ENCODE measurements at regions not wholly inside any gene's neighbourhood (a gene's known extent, or its start where the extent isn't known, plus 50 kb on each side); places are given as distances from the start of the nearest gene placed in this dataset.

- ATAC-seq (no peak), DNase-seq (ENCODE audit: low spot score) (no peak)
These were observed 1697.3 kb upstream of the MIR17HG start for GRCh38 chr13:89650226-89650625.

GRCh38 chr13:89660752-89661151, 1686.7 kb upstream of the MIR17HG start:
- DNase-seq (ENCODE audit: low spot score): no peak
- no peak for ATAC-seq

DNA sequence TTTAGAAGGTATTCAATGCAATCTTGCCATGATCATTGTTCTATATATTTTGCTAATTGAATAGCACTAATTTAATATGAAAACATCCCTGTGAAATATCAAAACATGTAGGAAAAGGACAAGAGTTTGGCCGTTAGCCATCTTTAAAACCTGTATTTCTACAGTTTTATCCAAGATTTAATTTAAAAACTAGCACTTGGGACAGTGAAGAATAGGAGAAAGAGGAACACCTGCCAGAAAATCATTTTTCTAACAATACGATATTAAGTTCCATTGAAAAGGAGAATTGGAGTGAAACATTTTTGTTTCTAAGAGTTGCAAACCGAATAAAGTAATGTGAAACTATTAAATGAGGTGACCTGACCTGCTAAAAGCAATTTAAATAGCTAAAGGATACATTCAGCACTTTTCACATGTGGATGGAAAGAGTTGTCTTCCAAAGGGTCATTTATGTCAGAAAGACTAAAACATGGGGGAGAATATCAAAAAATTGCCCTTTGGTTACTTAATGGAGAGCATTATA, 1673.6 kb upstream of the MIR17HG start:
- ATAC-seq (no peak), DNase-seq (ENCODE audit: low spot score) (no peak)

- no peak for ATAC-seq
- DNase-seq (ENCODE audit: low spot score): no peak
These were observed 1668.9 kb upstream of the MIR17HG start for GRCh38 chr13:89678466-89679121.

DNA sequence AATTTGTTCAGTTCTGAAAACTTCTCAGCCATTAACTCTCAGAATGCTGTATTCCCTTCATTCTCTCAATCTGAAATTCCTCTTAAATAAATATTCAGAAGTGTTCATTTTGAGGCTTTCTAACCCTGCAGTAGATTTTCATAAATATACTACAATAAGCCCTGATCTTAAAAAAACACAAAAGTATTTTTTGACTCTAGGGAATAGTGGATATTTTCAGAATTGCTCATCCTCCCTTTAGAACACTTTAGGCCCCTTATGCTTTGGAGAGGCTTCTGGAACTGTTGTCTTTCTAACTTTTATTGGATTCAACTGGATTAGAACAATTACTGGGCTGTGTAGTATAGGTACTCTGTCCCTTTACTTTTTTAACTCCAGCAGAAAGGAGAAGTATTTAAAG, 1662.6 kb upstream of the MIR17HG start:
- ATAC-seq: no peak
- no peak for DNase-seq (ENCODE audit: low spot score)

GRCh38 chr13:89686171-89686570, 1661.3 kb upstream of the MIR17HG start:
- ATAC-seq: no peak
- no peak for DNase-seq (ENCODE audit: low spot score)

GRCh38 chr13:89687066-89687465, 1660.4 kb upstream of the MIR17HG start:
- ATAC-seq: no peak

GRCh38 chr13:89688918-89689317, 1658.6 kb upstream of the MIR17HG start:
- DNase-seq (ENCODE audit: low spot score) (no peak), ATAC-seq (no peak)

More at GRCh38 chr13:89687066-89687465, 1660.4 kb upstream of the MIR17HG start:
- no peak for DNase-seq (ENCODE audit: low spot score)

DNA sequence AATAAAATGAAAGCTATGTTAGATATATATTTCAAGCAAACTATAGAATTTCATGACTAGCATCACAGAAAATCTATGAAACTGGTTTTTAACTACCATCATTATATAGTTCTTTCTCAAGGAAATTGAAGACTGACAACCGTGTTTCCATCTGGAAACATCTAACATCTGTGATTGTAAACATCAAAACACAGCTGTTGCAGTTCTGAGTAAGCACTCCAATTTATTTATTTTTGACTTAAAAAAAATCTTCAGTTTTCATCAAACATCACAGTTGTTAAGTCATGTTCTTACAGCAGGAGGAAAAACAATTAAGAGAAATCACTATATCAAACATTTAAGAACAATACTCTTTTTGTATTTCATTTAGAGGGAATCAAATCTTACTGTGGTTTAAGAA, 1653.0 kb upstream of the MIR17HG start:
- ATAC-seq (no peak), DNase-seq (ENCODE audit: low spot score) (no peak)

GRCh38 chr13:89695343-89696257, 1651.9 kb upstream of the MIR17HG start:
- no peak for DNase-seq (ENCODE audit: low spot score)
- peak; percentile 90 for ATAC-seq

DNA sequence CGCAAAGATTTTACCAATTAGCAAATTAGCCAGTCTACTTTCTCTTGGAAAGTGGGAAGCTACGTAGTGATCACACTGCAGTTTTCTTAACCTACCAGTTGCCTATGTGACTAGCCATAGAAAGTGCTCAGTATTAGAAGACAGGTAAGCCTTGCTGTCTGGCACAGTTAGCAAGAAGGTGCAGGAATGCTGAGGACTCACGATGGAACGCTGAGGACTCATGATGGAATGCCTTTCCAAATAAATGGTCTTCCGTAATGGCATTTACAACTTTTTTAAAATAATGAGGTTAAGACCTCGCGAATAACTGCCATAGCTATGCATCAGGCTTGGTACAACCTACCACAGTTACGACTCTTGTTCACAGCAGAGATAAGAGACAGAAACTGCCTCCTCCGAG, 1645.6 kb upstream of the MIR17HG start:
- DNase-seq (ENCODE audit: low spot score): no peak
- no peak for ATAC-seq

DNA sequence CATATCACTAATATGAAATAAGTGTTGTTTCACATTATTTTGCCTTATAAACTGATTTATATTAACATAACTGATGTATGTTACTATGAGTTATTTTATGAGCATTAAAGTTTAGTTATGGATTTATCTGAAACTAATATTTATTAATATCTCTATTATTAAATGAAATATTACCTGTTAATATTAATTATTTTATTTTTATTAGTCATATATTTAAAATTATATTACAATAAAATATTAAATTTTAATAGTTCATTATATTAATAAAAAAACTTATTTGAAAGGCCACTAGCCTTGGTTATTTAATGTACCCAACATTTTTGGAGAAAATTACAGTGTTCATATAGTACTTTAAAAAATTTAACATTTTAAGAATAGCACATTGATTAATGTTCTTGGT, 1643.4 kb upstream of the MIR17HG start:
- no peak for ATAC-seq
- no peak for DNase-seq (ENCODE audit: low spot score)

- DNase-seq (ENCODE audit: low spot score): no peak
- ATAC-seq: no peak
These were observed 1639.5 kb upstream of the MIR17HG start for GRCh38 chr13:89708013-89708412.

- no peak for ATAC-seq
- DNase-seq (ENCODE audit: low spot score): no peak
These were observed 1626.3 kb upstream of the MIR17HG start for GRCh38 chr13:89721216-89721615.

DNA sequence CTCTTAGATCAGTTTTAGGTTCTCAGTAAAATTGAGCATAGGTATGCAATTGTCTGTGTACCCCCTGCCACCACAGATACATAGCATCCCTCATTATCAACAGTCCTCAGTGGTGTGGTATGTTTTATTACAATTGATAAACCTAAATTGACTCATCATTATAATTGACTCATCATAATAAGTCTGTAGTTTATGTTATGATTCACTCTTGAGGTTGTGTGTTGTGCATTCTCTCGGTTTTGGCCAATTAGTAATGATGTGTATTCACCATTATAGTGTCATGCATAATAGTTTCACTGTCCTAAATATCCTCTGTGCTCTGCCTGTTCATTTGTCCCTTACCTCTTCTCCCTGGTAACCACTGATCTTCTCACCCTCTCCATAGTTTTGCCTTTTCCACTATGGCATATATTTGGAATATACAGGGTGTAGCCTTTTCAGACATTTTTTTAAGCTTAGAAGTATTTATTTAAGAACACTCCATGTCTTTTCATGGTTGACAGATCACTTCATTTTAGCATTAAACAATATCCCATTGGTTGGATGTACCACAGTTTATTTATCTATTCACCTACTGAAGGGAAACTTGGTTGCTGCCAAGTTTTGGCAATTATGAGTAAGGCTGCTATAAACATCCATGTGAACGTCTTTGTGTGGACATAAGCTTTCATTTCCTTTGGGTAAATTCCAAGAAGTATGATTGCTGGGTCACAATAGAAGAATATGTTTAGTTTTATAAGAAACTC, 1620.6 kb upstream of the MIR17HG start:
- DNase-seq (ENCODE audit: low spot score): no peak
- ATAC-seq: no peak

GRCh38 chr13:89733829-89734228, 1613.7 kb upstream of the MIR17HG start:
- ATAC-seq: no peak
- no peak for DNase-seq (ENCODE audit: low spot score)

DNA sequence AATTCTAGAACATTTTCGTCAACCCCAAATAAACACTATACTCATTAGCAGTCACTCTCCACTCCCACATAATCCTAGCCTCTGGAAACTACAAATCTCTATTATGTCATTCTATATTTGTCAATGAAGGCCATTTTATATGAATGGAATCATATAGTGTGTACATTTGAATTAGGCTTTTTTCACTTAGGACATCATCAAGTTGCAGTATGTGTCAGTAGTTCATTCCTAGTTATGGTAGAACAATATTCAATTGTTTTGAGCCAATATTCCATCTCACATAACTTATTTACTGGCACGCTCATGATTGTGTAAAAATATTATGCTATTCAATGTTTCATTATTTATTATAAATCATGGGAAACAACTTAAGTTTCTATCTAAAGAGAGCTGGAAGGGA, 1610.4 kb upstream of the MIR17HG start:
- DNase-seq (ENCODE audit: low spot score): no peak
- no peak for ATAC-seq

- ATAC-seq: no peak
- no peak for DNase-seq (ENCODE audit: low spot score)
These were observed 1609.4 kb upstream of the MIR17HG start for GRCh38 chr13:89738072-89738471.

DNA sequence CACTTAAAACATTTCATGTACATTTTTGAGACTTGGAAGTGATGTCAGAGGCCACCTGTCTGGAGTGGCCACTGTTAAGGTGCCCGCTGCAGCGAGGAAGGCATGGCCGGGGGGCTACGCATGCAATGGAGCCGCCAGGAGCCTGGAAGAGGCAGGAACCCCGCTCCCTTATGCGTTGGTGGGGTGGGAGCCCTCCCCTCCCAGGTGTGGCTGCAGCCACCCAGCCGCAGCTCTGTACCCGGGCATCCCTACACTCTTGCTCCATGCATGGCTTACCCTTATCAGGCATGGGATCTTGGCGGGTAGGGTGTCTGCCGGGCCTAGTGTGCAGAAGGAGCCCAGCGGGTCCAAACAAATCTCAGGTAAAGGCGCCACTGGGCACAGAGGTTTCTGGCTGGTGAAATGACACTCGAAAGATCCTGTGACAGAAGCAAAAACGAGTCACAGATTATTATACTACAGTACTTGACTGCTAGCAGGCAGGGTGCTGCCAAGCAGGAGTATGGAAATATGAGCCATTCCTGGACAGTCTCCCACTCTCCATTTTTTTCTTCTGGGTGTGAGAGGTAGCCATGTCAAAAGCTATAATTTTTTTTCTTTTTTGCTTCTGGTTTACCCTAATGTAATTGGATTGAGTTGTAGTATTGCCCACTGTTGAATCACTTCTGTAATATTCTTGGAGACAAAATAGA, 1606.3 kb upstream of the MIR17HG start:
- DNase-seq (ENCODE audit: low spot score): no peak
- no peak for ATAC-seq

DNA sequence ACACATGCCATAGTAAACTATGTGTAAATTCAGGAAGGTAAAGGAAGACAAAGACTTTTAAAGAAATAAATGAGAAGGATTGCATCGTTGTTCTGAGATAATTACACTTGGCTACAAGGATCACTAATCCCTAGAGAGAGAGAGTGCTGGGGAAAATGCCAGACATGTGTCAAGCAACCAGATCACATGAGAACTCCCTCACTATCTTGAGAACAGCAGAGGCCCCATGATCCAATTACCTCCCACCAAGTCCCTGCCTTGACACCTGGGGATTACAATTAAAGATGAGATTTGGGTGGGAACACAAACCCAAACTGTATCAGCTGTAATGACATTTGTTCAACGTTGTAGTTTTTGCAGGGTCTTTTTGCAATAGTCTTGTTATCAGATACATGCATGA, 1600.9 kb upstream of the MIR17HG start:
- DNase-seq (ENCODE audit: low spot score) (no peak), ATAC-seq (no peak)

- DNase-seq (ENCODE audit: low spot score) (no peak), ATAC-seq (no peak)
These were observed 1598.8 kb upstream of the MIR17HG start for GRCh38 chr13:89748716-89749115.

Measured in left lobe of liver (tissue), 2 donors.